Tibial artery (tissue), 4 donors: ENCODE measurements at regions not wholly inside any gene's neighbourhood (a gene's known extent, or its start where the extent isn't known, plus 50 kb on each side); places are given as distances from the start of the nearest gene placed in this dataset.

Experiments
- DNase-seq, 2 donors: peaks; one replicate each; pipeline ENCODE4 v3.0.0-alpha.2; 2019
- H3K27ac ChIP-seq, 2 donors: fragments of 200-600 bp; sonication (generic) in 1 of 2; 1 replicate in 1 of 2; 2 replicates in 1 of 2; pipeline ENCODE4 v1.5.1; 2018 to 2019; ENCODE audit warnings: mild to moderate bottlenecking in 1 of 2
- H3K27me3 ChIP-seq, 2 donors: fragments of 200-600 bp; sonication (generic) in 1 of 2; one replicate each; pipeline versions ENCODE4 v1.5.1 to v1.6.0; 2016 to 2019
- H3K36me3 ChIP-seq, 3 donors: fragments of 200-600 bp; sonication (generic) in 2 of 3; one replicate each; pipeline ENCODE4 v1.5.1; 2016 to 2019; ENCODE audit warnings: mild to moderate bottlenecking in 2 of 3
- H3K4me1 ChIP-seq, 4 donors: fragments of 200-600 bp; sonication (generic) in 2 of 4; 1 replicate in 3 of 4; 2 replicates in 1 of 4; pipeline ENCODE4 v1.5.1; 2016 to 2019
- H3K4me3 ChIP-seq, 2 donors: fragments of 200-600 bp; sonication (generic) in 1 of 2; 1 replicate in 1 of 2; 2 replicates in 1 of 2; pipeline ENCODE4 v1.5.1; 2018 to 2019; ENCODE audit warnings: mild to moderate bottlenecking in 2 of 2
- H3K9me3 ChIP-seq, 3 donors: fragments of 200-600 bp; sonication (generic) in 1 of 3; one replicate each; pipeline ENCODE4 v1.5.1; 2016 to 2019
- intact Hi-C: fragments of 100-400 bp; cut with DNase I; formaldehyde crosslinking; loops from one replicate; pipeline ENCODE4 v1.15.0; 2023; ENCODE audit warnings: low total_unique reads
- TF ChIP-seq, protein P1 (sequence below), 2 experiments: fragments of 200-600 bp in 1 of 2; fragments of 450-650 bp in 1 of 2; IDR thresholded peaks; one replicate each; pipeline ENCODE4 v1.5.1; 2017 to 2019; ENCODE audit warnings: antibody characterized with exemption in 2 of 2, mild to moderate bottlenecking in 1 of 2, moderate library complexity in 1 of 2

DNA sequence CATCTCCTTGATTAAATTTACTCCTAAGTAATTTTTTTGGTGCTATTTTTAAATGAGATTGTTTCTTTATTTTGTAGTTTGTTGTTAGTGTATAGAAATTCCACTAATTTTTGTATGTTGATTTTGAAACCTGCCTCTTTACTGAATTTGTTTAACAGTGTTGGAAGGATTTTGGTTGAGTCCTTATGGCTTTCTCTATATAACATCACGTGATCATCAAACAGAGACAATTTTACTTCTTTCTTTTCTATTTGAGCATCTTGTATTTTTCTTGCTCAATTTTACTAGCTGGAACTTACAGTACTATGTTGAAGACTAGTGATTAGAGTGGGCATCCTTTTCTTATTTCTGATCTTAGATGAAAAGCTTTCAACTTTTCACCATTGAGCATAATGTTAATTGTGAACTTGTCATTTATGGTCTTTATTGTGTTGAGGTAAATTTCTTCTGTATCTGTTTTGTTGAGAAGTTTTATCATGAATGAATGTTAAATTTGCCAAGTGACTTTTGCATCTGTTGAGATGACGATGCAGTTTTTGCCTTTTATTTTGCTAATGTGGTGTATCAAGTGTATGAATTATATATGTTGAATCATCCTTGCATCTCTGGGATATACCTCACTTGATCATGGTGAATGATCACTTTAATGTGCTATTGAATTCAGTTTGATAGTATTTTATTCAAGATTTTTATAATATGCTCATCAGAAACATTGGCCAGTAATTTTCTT lies 645.3 kb upstream of the DDX18 start:
- peaks cover 0 to 8% (median 0%) of the 10 kb centered on the region in 3 donors for H3K9me3 ChIP-seq
- intact Hi-C loops = no loop called here
- TF ChIP-seq, protein P1, sequence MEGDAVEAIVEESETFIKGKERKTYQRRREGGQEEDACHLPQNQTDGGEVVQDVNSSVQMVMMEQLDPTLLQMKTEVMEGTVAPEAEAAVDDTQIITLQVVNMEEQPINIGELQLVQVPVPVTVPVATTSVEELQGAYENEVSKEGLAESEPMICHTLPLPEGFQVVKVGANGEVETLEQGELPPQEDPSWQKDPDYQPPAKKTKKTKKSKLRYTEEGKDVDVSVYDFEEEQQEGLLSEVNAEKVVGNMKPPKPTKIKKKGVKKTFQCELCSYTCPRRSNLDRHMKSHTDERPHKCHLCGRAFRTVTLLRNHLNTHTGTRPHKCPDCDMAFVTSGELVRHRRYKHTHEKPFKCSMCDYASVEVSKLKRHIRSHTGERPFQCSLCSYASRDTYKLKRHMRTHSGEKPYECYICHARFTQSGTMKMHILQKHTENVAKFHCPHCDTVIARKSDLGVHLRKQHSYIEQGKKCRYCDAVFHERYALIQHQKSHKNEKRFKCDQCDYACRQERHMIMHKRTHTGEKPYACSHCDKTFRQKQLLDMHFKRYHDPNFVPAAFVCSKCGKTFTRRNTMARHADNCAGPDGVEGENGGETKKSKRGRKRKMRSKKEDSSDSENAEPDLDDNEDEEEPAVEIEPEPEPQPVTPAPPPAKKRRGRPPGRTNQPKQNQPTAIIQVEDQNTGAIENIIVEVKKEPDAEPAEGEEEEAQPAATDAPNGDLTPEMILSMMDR (IDR thresholded peaks at IDR 0.05) = no peak

DNA sequence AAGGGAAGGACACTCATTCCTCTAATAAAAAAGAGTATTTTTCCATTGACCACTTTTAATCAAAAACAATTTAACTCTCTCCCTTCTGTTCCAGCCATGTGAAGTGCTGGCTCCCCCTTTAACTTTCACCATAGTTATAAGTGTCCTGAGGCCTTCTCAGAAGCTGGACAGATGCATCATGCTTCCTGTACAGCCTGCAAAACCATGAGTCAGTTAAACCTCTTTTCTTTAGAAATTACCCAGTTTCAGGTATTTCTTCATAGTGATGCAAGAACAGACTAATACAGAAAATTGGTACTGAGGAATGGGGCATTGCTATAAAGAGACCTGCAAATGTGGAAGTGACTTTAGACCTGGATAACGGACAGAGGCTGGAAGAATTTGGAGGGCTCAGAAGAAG lies 643.6 kb upstream of the DDX18 start:
- Histone ChIP-seq H3K9me3 (peaks cover 0 to 8% (median 0%) of the 10 kb centered on the region in 3 donors), H3K27ac (no peak overlapping the region), H3K4me1 (no peaks in the 10 kb centered on the region), H3K4me3 (no peak overlapping the region), H3K36me3 (no peaks in the 10 kb centered on the region), H3K27me3 (no peaks in the 10 kb centered on the region)
- DNase-seq = no peak
- intact Hi-C loops = no loop called here
- TF ChIP-seq, protein P1 (IDR thresholded peaks at IDR 0.05) = no peak

More for the DNA sequence above, 645.3 kb upstream of the DDX18 start:
- no peak overlapping the region for H3K27ac ChIP-seq
- no peaks in the 10 kb centered on the region for H3K27me3 ChIP-seq
- no peaks in the 10 kb centered on the region for H3K36me3 ChIP-seq
- DNase-seq = no peak
- no peaks in the 10 kb centered on the region for H3K4me1 ChIP-seq
- no peak overlapping the region for H3K4me3 ChIP-seq

DNA sequence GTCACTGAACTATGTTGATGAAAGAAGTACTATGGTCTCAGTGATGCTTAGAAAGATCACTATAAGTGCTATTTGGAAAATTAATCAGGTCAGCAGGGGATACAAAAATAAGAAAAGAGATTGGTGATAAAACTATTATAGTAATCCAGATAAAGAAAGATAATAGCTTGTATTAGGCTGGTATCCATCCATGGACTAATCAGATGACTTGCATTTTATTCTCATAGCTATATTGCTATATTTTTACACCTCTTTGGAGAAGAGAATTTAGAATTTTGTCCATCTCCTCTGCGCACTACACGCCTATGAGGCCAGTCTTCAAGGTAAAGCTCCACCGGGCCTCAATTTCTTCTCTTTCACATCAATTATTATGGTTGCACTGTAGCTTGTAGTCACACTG lies 635.1 kb upstream of the DDX18 start:
- no peaks in the 10 kb centered on the region for H3K4me1 ChIP-seq
- intact Hi-C loops = no loop called here
- no peak overlapping the region for H3K4me3 ChIP-seq
- TF ChIP-seq, protein P1 (IDR thresholded peaks at IDR 0.05) = no peak
- DNase-seq = no peak
- H3K9me3 ChIP-seq = no peaks in the 10 kb centered on the region
- H3K27ac ChIP-seq = no peak overlapping the region
- no peaks in the 10 kb centered on the region for H3K27me3 ChIP-seq
- no peaks in the 10 kb centered on the region for H3K36me3 ChIP-seq

DNA sequence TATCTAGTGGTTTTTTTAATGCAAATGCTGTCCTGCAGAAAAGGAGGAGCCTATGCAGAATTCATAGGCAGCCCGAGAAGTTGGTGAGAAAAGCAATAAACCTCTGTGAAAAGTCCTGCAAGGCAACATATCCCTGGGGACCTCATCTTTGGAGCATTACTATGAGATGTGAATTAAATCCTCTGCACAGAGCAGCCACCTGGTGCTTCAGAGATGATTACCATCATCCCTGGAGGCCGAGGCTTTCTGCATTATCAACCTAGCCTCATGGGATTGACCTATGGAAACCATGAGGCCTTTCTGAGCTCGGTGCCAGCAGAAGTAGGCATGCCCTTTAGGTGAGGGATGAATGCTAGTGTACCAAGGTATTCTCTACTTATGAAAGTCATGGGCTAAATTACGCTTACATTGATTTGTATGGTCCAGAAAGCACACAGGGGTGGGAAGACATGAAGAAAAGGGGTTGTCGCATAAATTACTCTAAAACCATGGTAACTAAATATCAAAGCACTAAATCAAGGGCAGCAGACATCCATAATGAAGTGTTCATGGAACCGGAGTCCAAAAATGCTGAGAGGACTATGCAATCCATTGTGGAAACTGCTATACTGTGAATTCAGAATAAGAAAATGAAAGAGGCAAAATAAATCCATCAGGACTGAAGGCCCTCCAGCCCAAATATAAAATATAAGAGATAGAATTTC lies 623.5 kb upstream of the DDX18 start:
- Histone ChIP-seq H3K4me3 (no peak overlapping the region), H3K27ac (no peak overlapping the region), H3K4me1 (no peaks in the 10 kb centered on the region), H3K27me3 (no peaks in the 10 kb centered on the region), H3K36me3 (no peaks in the 10 kb centered on the region), H3K9me3 (no peaks in the 10 kb centered on the region)
- no peak for DNase-seq
- intact Hi-C loops = no loop called here
- TF ChIP-seq, protein P1 (IDR thresholded peaks at IDR 0.05) = no peak

DNA sequence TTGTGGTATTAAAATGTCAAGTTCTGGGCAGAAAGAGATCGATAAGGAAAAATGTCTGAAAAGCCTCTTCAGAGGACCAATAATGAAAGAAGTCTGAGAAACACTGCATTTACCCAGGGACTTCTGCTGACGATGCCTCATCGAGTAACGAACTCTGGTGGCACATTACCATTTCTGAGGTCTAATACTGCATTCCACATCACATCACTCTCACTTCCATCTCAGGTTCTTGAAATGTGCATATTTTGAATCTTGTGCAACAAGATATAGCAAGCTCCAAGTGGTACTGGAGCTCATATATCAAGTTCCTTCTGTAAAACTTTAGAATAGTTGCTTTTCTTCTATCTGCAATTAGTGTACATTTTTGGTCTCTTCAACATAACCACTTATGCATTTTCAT lies 619.1 kb upstream of the DDX18 start:
- H3K27me3 ChIP-seq = no peaks in the 10 kb centered on the region
- H3K36me3 ChIP-seq = no peaks in the 10 kb centered on the region
- TF ChIP-seq, protein P1 (IDR thresholded peaks at IDR 0.05) = no peak
- no peak for DNase-seq
- no peaks in the 10 kb centered on the region for H3K9me3 ChIP-seq
- no peaks in the 10 kb centered on the region for H3K4me1 ChIP-seq
- intact Hi-C loops = no loop called here
- H3K27ac ChIP-seq = no peak overlapping the region
- H3K4me3 ChIP-seq = no peak overlapping the region
